ENCODE measurements at regions not wholly inside any gene's neighbourhood (a gene's known extent, or its start where the extent isn't known, plus 50 kb on each side); places are given as distances from the start of the nearest gene placed in this dataset.

DNA sequence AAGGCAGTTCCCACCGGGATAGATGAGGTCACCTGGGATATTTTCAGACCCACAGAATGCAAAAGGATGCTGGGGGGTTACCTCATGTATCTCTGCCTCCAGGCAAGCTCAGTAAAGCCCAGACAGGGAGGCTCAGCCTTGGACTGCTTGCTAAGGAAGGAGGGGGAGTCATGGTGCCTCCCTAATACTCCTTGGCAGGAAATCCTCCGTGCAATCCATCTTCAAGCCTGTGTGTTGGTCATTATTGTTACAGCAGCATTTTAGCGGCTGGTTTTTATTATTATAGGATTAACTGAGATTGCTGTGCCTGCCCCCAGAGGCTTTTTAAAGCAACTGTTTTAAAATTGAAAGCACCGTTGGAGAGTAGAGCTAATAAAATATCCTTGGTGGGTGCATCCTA lies 188.5 kb upstream of the UBL3 start:
- H3K36me3 ChIP-seq (ENCODE audit: insufficient read depth, low read depth, low read length) = no peaks in the 10 kb centered on the region
- no peak overlapping the region for H3K9ac ChIP-seq (ENCODE audit: low read depth, low read length)
- H3K9me3 ChIP-seq (ENCODE audit: insufficient read depth, low read depth, low read length) = no peaks in the 10 kb centered on the region
- peaks cover 12% of the 10 kb centered on the region; the same call in 1 of the 2 replicates for H3K4me1 ChIP-seq (ENCODE audit: insufficient read depth, low read length)
- H3K27ac ChIP-seq (ENCODE audit: low read length) = no peak overlapping the region
- H3K27me3 ChIP-seq (ENCODE audit: insufficient read depth, low read length) = no peaks in the 10 kb centered on the region; the same call in 1 of the 2 replicates
- no peak overlapping the region for H3K4me3 ChIP-seq (ENCODE audit: low read length)

DNA sequence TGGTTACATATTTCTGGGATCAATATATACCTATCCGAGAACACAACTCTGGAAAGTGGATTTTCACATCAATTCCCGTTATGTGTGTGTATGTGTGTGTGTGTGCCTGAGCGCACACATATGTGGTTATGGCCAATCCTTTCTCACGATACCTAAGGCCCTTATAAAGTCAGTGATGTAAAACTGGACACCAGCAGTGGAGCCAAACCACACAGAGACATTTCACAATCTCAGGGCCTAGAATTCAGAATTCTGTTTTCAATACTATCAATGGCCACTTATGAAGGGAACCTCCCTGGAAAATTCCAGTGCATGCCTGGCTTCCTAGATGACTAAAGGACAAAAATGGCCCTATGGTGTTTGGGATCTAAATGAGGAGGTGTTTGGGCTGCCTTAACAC lies 187.3 kb upstream of the UBL3 start:
- Histone ChIP-seq H3K4me1 (ENCODE audit: insufficient read depth, low read length) (peaks cover 12% of the 10 kb centered on the region; the same call in 1 of the 2 replicates), H3K36me3 (ENCODE audit: insufficient read depth, low read depth, low read length) (no peaks in the 10 kb centered on the region), H3K4me3 (ENCODE audit: low read length) (no peak overlapping the region), H3K27ac (ENCODE audit: low read length) (no peak overlapping the region), H3K27me3 (ENCODE audit: insufficient read depth, low read length) (no peaks in the 10 kb centered on the region; the same call in 1 of the 2 replicates), H3K9ac (ENCODE audit: low read depth, low read length) (no peak overlapping the region), H3K9me3 (ENCODE audit: insufficient read depth, low read depth, low read length) (no peaks in the 10 kb centered on the region)

DNA sequence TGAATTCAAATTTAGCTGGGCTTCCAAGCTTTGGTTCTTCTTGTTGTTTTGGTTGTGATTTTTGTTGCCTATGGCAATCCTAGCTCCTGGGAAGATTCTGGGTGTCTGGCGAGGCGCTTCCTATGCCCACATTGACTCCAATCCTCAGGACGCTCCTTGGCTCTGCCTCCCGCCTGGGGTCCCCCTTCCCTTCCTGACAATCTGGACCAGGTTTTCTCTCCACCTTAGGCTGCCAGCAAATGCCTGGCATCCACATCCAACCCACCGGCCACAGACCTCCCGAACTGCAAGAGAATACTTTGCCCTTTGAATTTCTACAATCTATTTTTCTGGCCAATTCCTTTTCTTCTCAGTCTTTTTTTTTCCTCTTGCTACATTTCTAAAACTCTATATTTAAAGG lies 186.9 kb upstream of the UBL3 start:
- Histone ChIP-seq H3K4me3 (ENCODE audit: low read length) (no peak overlapping the region), H3K9ac (ENCODE audit: low read depth, low read length) (no peak overlapping the region), H3K4me1 (ENCODE audit: insufficient read depth, low read length) (peaks cover 12% of the 10 kb centered on the region; the same call in 1 of the 2 replicates), H3K36me3 (ENCODE audit: insufficient read depth, low read depth, low read length) (no peaks in the 10 kb centered on the region), H3K27ac (ENCODE audit: low read length) (no peak overlapping the region), H3K9me3 (ENCODE audit: insufficient read depth, low read depth, low read length) (no peaks in the 10 kb centered on the region), H3K27me3 (ENCODE audit: insufficient read depth, low read length) (no peaks in the 10 kb centered on the region; the same call in 1 of the 2 replicates)

GRCh38 chr13:30034458-30034795 lies 184.0 kb upstream of the UBL3 start:
- Histone ChIP-seq H3K27me3 (ENCODE audit: insufficient read depth, low read length) (no peaks in the 10 kb centered on the region; the same call in 1 of the 2 replicates), H3K4me1 (ENCODE audit: insufficient read depth, low read length) (peaks cover 10% of the 10 kb centered on the region; the same call in 1 of the 2 replicates), H3K27ac (ENCODE audit: low read length) (no peak overlapping the region), H3K4me3 (ENCODE audit: low read length) (no peak overlapping the region), H3K9ac (ENCODE audit: low read depth, low read length) (no peak overlapping the region), H3K9me3 (ENCODE audit: insufficient read depth, low read depth, low read length) (no peaks in the 10 kb centered on the region), H3K36me3 (ENCODE audit: insufficient read depth, low read depth, low read length) (no peaks in the 10 kb centered on the region)

- no peak overlapping the region for H3K9ac ChIP-seq (ENCODE audit: low read depth, low read length)
- no peaks in the 10 kb centered on the region; the same call in 1 of the 2 replicates for H3K27me3 ChIP-seq (ENCODE audit: insufficient read depth, low read length)
- no peaks in the 10 kb centered on the region for H3K36me3 ChIP-seq (ENCODE audit: insufficient read depth, low read depth, low read length)
- no peak overlapping the region for H3K4me3 ChIP-seq (ENCODE audit: low read length)
- no peaks in the 10 kb centered on the region for H3K9me3 ChIP-seq (ENCODE audit: insufficient read depth, low read depth, low read length)
- H3K4me1 ChIP-seq (ENCODE audit: insufficient read depth, low read length) = peaks cover 6% of the 10 kb centered on the region; the same call in 1 of the 2 replicates
- H3K27ac ChIP-seq (ENCODE audit: low read length) = no peak overlapping the region
Observed at GRCh38 chr13:30033681-30034457, 183.5 kb upstream of the UBL3 start.

DNA sequence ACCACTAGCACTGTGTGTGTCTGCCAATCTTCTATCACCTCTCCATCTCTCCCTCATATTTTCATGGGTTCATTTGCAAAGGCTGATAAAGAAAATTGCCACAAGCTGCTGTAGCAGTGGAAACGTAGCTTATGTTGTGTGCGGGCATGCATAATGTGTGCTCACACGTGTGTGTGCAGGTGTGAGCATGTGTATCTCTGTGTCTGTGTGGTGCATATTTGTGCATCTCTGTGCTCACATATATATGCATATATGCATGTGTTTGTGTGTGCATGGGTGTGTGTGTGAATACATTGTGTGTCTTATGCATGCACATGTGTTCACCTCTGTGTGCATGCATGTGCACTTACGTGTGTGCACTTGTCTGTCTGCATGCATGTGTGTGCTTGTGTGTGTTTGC lies 181.8 kb upstream of the UBL3 start:
- no peaks in the 10 kb centered on the region for H3K27me3 ChIP-seq (ENCODE audit: insufficient read depth, low read length)
- H3K36me3 ChIP-seq (ENCODE audit: insufficient read depth, low read depth, low read length) = no peaks in the 10 kb centered on the region
- H3K4me1 ChIP-seq (ENCODE audit: insufficient read depth, low read length) = no peaks in the 10 kb centered on the region
- H3K4me3 ChIP-seq (ENCODE audit: low read length) = no peak overlapping the region
- H3K27ac ChIP-seq (ENCODE audit: low read length) = no peak overlapping the region
- no peaks in the 10 kb centered on the region for H3K9me3 ChIP-seq (ENCODE audit: insufficient read depth, low read depth, low read length)
- no peak overlapping the region for H3K9ac ChIP-seq (ENCODE audit: low read depth, low read length)

DNA sequence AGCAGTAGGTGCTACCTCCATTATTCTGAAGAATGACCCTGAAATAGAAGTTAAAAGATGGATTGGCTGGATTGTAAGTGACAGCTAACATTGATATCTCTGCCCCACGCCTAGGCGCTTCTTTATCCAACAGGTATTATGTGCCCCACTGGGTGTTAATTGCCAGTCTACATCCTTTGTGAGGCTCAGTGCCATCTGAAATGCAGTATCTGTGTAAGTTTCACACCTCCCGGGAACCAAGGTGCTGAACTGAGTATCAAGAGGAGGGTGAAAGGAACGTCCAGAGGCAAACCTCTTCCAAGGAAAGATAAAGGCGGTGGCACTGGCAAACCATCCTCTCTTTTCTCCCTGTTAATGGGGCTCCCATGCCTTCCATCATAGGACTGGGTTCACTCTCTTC lies 181.1 kb upstream of the UBL3 start:
- no peaks in the 10 kb centered on the region for H3K9me3 ChIP-seq (ENCODE audit: insufficient read depth, low read depth, low read length)
- no peak overlapping the region for H3K9ac ChIP-seq (ENCODE audit: low read depth, low read length)
- no peaks in the 10 kb centered on the region for H3K36me3 ChIP-seq (ENCODE audit: insufficient read depth, low read depth, low read length)
- H3K4me1 ChIP-seq (ENCODE audit: insufficient read depth, low read length) = no peaks in the 10 kb centered on the region
- no peak overlapping the region for H3K27ac ChIP-seq (ENCODE audit: low read length)
- no peak overlapping the region for H3K4me3 ChIP-seq (ENCODE audit: low read length)
- H3K27me3 ChIP-seq (ENCODE audit: insufficient read depth, low read length) = no peaks in the 10 kb centered on the region

DNA sequence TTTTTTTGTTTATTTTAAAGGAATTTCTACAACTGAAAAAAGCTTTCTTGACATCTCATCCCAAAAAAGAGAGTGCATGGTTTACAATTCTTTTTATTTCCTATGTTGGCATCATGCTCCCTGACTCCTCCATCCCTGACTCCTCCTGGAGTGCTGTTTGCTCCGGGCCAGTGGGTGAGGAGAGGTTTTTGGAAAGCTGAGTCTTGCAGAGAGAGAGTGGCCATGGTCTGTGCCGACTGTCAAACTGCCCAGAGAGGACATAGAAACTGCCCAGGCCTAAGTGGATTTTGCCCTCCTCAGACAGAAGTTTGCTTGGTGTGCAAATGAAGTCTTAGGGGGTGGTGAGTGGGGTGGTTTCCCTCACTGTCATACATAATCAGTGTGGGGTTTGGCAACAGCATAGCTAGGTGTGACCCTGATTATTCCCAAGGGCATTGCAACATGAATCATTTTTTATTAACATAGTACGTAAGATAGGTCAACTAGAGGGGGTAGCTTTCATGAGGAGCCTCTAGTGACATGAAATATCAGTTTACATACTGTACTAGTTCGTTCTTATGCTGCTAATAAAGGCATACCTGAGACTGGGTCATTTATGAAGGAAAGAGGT lies 179.8 kb upstream of the UBL3 start:
- Histone ChIP-seq H3K9ac (ENCODE audit: low read depth, low read length) (no peak overlapping the region), H3K4me3 (ENCODE audit: low read length) (no peak overlapping the region), H3K27me3 (ENCODE audit: insufficient read depth, low read length) (no peaks in the 10 kb centered on the region), H3K36me3 (ENCODE audit: insufficient read depth, low read depth, low read length) (no peaks in the 10 kb centered on the region), H3K27ac (ENCODE audit: low read length) (no peak overlapping the region), H3K9me3 (ENCODE audit: insufficient read depth, low read depth, low read length) (no peaks in the 10 kb centered on the region), H3K4me1 (ENCODE audit: insufficient read depth, low read length) (no peaks in the 10 kb centered on the region)

- Histone ChIP-seq H3K4me3 (ENCODE audit: low read length) (no peak overlapping the region), H3K4me1 (ENCODE audit: insufficient read depth, low read length) (no peaks in the 10 kb centered on the region), H3K27me3 (ENCODE audit: insufficient read depth, low read length) (no peaks in the 10 kb centered on the region), H3K27ac (ENCODE audit: low read length) (no peak overlapping the region), H3K9ac (ENCODE audit: low read depth, low read length) (no peak overlapping the region), H3K9me3 (ENCODE audit: insufficient read depth, low read depth, low read length) (no peaks in the 10 kb centered on the region), H3K36me3 (ENCODE audit: insufficient read depth, low read depth, low read length) (no peaks in the 10 kb centered on the region)
Observed at GRCh38 chr13:30027569-30028455, 177.4 kb upstream of the UBL3 start.

- Histone ChIP-seq H3K4me3 (ENCODE audit: low read length) (no peak overlapping the region), H3K36me3 (ENCODE audit: insufficient read depth, low read depth, low read length) (no peaks in the 10 kb centered on the region), H3K27ac (ENCODE audit: low read length) (no peak overlapping the region), H3K27me3 (ENCODE audit: insufficient read depth, low read length) (no peaks in the 10 kb centered on the region), H3K9ac (ENCODE audit: low read depth, low read length) (no peak overlapping the region), H3K4me1 (ENCODE audit: insufficient read depth, low read length) (no peaks in the 10 kb centered on the region), H3K9me3 (ENCODE audit: insufficient read depth, low read depth, low read length) (no peaks in the 10 kb centered on the region)
Observed at GRCh38 chr13:30026909-30027308, 176.5 kb upstream of the UBL3 start.

DNA sequence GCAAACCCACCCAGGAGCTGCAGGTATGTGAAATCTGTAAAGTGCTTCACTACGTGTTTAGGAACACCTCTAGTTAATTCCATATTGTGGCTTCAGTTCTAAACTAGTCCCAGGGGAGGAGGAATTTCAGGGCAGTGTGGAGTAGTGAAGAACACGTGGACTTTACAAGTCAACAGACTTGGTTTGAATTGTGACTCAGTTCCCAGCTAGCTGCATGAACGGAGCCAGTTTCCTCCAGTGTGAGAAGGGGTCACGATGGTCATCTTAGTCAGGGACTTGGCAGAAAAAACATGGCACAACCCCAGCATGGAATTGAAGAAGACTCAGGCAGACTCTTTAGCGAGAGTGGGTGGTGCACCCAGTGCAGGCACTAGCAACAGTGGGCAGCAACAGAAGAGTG lies 175.7 kb upstream of the UBL3 start:
- H3K9ac ChIP-seq (ENCODE audit: low read depth, low read length) = no peak overlapping the region
- no peaks in the 10 kb centered on the region for H3K9me3 ChIP-seq (ENCODE audit: insufficient read depth, low read depth, low read length)
- no peak overlapping the region for H3K27ac ChIP-seq (ENCODE audit: low read length)
- no peaks in the 10 kb centered on the region for H3K27me3 ChIP-seq (ENCODE audit: insufficient read depth, low read length)
- no peaks in the 10 kb centered on the region for H3K4me1 ChIP-seq (ENCODE audit: insufficient read depth, low read length)
- no peak overlapping the region for H3K4me3 ChIP-seq (ENCODE audit: low read length)
- H3K36me3 ChIP-seq (ENCODE audit: insufficient read depth, low read depth, low read length) = no peaks in the 10 kb centered on the region

Data from iPS-20b (cell line).